M059J (cell line): ENCODE measurements at regions not wholly inside any gene's neighbourhood (a gene's known extent, or its start where the extent isn't known, plus 50 kb on each side); places are given as distances from the start of the nearest gene placed in this dataset.

ENCODE experiments used
- DNase-seq: peaks from one replicate; pipeline ENCODE4 v3.0.0-alpha.2; 2012; ENCODE audit warnings: low read depth

DNA sequence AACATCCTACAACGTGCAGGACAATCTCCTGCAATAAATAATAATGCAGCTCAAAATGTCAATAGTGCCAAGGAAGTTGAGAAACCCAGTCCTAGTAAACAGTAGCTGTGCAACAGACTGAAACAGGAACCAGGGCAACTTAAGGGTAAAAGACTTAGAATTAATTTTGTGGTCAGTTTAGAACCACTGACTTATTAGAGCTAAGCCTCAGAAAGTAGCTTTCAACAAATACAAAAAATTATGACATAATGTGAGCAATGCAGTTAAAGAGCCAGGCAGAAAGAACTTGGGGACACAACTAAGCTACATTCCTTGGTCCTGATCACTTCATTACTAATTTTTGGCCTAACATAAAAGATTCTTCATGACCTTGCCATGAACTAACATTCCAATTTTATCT is 195.4 kb downstream of the MACC1 start:
- DNase-seq: peak; percentile 74

DNA sequence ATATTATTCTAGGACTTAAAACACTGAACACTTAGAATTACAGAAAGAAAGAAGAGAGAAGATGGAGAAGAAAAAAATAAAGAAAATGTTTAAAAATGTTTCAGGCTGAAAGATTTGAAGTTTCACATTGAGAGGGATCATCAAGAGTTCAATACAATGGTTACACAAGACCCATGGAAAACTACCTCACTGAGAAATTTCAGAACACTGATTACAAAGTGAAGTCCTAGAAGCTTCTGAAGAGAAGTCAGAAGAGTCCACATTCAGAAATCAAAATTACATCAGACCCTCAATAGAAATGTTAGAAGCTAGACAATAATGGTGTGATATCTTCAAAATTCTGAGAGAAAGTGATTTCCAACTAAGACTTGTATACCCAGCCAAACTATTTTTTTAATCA is 196.1 kb downstream of the MACC1 start:
- no peak for DNase-seq

DNA sequence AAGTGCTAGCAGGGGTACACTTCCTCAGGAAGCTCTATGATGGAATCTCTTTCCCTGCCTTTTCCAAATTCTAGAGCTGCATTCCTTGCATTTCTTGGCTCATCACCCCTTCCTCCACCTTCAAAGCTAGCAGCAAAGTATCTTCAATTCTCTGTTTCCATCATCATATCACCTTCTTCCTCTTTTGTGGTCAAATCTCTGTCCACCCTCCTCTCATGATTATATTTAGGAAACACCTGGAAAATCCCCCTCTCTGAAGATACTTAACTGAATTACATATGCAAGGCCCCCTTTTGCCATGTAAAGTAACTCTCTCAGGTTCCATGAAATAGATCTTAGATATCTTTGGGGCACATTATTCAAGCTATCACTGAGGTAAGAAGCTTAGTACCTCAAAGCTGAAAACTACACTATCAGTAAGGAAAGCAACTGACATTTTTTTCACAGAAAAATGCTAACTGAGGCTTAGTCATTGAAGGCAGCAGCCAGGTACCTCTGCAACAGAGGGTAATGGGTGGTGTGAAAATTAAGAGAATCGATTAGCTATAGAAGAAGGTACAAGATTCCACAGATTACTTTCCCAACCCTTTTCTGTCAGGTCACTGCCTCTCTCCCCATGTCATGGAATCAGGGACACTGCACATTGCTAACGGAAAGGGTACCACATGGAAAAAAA is 197.3 kb downstream of the MACC1 start:
- DNase-seq: no peak

DNA sequence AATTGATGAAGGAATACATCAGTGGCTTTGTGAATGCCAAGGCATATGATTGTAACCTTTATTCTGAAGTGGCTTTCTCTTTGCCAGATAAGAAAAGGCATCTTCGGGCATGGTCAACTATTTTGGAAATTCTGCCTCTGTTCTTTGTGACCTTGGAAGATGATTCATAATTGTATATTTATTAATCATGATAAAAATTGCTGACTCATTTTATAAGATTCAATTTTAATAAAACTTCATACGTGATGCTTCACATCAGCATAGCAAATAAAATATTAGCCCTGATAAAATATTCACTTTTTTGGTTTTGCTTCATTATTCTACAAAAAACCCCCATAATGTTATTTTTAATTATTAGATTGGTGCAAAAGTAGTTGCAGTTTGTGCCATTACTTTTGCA is 200.5 kb downstream of the MACC1 start:
- DNase-seq: no peak

DNA sequence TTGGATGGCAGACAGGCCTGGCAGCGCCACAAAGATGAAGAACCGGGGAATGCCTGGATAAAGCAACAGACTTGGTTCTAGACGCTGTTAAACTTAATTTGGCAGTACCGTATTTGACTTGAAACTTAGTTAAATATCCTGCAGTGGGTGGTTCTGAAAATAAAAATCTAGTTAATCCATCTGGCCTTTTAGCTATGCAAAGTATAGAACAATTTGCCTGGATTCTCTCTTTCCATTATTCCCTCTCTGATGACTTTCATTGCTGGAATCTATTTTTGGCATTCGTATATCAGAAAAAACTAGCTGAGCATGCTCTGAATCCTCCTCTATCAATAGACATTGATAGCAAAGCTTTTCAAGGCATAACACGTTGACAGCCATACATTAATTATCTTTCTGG is 203.6 kb downstream of the MACC1 start:
- DNase-seq: no peak

DNA sequence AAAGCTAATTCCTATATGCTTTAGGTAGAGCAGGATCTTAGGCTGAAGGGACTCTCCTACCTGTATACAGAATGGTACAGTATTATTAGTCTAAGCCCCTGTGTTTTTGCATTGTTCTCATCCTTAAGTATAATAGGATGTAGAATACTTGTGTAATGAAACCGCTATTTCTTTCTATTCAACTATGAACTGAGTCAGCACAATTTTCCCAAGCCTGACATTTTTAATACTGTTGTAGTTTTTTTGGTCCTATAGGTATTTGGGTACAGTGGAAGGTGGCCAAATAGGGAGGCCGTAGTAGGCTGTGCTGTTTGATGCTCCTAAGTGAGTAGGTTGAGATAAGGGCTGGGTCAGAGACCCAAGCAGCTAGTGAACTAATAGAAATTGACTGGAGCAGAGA is 205.1 kb downstream of the MACC1 start:
- DNase-seq: no peak

DNA sequence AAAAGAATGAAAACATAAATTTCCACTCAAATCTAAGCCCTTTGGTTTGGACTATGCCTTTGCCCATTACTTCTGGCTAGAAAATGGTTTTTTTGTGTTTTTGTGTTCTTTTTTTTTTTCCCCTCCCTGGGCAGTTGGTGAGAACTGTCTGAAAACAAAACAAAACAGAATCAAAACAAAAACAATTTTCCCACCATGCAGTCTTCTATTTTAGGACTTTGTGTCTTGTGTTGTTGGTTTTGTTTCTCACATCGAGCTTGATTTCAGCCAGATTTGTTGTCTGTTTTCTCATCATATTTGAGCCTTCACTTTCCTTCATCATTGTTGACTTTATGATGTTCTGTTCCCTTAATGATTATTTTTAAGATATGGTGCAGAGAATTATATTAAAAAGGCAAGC is 206.3 kb downstream of the MACC1 start:
- DNase-seq: no peak

DNA sequence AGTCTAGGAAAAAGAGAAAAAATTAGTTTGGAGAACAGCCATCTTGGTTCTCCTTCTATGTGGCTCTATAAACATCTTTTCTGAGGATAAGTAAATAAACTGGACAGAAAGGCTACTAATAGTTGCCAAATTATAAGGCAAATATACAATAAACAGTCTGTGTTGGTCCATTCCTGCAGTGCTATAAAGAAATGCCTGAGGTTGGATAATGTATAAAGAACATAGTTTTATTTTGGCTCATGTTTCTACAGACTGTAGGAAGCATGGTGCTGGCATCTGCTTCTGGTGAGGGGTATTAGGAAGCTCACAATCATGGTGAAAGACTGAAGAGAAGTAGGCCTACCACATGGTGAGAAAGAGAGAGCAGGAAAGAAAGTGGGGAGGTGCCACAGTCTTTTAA is 209.7 kb downstream of the MACC1 start:
- no peak for DNase-seq

DNA sequence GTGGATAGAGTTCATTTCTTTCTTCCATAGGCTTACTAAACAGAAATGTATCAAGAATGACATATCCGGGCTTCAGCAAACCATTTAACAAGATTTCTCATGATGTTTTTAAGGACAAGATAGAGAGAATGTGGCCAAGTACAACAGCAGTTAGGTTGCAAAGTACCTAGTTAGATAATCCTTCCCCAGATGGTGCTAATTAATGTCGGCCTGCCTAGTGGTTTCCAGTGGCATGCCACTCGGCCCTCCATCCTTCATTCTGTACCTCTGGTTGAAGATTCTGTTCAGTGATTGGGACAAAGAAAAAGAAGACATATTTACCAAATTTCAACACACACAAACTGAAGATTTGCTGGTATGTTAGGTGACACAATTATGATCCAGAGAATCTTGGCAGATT is 212.1 kb downstream of the MACC1 start:
- DNase-seq: no peak

DNA sequence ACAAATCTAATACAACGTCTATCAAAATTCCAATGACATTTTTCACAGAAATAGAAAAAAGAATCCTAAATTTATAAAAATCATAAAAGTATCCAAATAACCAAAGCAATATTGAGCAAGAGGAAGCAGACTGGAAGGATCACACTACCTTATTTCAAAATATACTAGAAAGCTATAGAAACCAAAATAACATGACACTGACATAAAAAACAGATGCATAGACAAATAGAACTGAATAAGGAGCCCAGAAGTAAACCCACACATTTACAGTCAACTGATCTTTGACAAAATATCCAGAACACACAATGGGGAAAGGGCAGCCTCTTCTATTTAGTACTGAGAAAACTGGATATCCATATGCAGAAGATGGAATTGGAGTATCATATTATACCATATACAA is 217.5 kb downstream of the MACC1 start:
- DNase-seq: no peak

DNA sequence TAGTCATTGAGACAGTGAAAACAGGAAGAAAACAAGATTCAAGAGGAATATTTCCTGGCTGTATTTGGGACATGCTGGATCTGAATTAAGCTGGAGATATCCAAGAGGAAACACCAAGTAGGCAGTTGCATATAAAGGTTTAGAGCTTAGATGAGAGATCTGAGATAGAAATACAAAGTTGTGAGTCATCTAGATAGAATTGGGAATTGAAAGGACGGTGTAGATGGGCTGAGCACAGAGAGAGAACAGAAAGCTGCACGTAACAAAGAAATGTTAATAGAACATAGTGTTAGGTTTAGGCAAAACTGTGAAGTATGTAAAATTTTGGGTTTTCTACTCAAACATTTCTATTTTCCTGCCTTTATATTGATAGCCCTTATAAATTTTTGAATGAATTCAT is 218.5 kb upstream of the TMEM196 start:
- DNase-seq: peak; percentile 35

DNA sequence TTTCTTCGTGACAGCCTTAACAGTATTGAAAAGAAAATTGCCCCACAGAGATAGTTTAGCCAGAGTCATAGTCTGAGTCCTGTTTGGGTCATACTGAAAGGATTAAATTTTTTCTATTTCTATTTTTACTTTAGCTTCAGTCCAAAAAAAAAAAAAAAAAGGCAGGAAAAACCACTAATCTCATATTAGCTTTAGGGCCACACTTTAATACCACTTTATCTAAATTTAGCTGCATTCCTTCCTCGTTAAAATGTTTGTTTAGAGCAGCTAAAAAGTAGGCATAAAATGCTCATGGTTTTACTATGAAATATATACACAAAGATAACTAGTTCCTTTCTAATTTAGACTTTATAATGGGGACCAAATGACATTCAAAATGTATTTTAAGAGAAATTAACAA is 216.5 kb upstream of the TMEM196 start:
- DNase-seq: peak; percentile 32

DNA sequence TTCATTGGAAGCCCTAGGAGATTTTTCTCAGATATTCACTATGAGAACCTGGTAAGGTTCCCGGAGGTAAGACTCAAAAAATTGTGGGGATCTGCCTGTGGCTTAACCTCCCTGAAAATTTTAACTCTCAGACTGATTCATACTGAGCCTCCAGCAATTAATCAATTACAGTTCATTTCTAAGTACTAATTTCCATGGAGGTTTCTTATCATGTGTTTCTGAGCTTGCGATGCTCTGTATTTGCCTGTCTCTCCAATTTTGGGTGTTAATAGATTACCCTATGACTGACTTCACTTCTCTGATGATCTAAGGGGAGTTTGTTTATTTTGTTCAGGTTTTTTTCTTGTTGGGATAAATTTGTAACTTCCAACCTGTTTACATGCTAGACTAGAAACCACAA is 215.4 kb upstream of the TMEM196 start:
- no peak for DNase-seq

DNA sequence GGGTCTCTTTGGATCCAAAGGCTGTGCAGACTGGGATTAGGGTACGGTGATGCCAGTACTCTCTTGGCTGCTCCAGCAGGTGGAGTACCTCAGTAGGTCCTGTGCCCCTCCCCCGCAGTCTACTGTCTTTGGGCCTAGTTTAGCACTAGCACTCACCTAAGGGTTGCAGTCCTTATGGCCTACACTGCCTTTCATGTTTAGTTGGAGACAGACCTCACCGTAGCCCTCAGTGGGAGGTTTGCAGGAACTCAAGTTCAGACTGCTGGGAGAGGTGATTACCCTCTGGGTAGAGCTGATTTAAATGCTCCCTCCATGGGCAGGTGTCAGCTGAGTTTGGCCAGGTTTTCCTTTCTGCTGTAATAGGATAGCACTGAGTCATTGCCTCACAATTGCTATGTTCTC is 210.8 kb upstream of the TMEM196 start:
- peak; percentile 36 for DNase-seq

DNA sequence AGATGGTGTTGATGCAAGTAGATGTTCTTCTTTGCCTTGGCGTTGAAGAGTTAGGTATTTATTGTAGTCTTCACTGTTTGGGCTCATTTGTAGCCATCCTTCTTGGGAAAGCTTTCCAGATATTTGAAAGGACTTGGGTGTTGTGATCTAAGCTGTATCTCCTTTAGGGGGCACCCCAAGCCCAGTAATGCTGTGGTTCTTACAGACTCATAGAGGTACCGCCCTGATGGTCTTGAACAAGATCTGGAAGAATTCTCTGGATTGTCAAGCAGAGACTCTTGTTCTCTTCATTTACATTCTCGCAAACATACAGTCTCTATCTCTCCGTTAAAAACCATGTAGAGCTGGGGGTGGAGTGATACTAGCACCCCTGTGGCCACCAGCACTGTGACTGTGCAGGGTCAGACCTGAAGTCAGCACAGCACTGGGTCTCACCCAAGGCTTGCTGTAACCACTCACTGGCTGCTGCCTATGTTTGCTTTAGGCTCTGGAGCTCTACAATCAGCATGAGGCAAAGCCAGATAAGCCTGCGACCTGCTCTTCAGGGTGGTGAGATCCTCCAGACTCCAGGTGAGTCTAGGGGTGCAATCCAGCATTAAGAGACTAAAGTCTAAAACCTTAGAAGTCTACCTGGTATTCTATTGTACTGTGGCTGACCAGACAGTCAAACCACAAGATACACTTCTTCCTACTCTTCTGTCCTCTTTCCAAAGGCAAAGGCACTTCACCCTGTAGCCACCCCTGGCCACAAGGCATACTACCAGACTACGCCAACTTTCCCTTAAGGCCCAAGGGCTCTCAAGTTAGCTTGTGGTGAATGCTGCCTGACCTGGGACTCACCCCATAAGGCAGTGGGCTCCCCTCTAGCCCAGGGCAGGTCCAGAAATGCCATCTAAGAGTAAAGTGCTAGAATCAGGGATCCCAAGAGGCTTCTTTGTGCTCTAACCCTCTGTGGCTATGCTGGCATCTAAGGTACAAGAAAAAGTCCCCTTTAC is 209.7 kb upstream of the TMEM196 start:
- peak; percentile 85 for DNase-seq

DNA sequence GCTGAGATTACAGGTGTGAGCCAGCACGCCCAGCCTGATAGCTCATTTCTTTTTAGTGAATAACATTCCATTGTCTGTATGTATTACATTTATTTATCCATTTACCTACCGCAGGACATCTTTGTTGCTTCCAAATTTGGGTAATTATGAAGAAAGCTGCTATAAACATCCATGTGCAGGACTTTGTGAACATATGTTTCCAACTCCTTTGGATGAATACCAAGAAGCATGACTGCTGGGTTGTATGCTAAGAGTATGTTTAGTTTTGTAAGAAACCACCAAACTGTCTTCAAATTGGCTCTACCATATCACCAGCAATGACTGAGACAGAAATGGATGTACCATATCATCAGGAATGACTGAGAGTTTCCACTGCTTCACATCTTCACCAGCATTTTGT is 200.2 kb upstream of the TMEM196 start:
- DNase-seq: no peak

DNA sequence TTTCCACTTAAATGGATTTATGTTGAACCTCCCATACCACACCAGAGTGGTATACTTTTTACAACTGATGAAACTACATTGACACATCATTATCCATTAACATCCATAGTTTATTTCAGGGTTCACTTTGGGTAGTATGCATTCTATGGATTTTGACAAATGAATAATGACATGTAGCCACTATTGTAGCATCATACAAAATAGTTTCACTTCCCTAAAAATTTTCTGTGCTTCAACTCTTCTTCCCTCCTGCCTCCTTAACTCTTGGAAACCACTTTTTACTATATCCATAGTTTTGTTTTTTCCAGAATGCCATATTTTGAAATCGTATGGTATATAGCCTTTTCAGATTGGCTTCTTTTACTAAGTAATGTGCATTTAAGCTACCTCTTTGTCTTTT is 199.5 kb upstream of the TMEM196 start:
- DNase-seq: no peak

DNA sequence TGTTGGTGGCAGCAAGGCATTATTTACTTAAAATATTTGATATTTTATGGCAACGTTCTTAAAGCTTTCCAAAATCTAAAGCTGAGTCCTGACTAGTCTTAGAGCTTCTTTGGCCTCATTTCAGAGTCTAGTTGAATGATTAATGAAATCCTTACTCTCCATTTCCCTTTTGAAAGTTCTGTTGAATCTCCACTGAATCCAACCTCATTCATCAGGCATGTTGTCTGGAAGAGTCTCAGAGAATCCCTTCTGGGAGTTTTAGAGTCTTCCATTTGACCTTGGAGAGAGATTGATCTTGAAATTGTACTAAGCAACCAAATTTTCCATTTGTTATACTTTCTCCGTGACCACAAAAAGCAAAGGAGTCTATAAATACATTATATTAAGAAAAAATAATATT is 198.5 kb upstream of the TMEM196 start:
- no peak for DNase-seq

DNA sequence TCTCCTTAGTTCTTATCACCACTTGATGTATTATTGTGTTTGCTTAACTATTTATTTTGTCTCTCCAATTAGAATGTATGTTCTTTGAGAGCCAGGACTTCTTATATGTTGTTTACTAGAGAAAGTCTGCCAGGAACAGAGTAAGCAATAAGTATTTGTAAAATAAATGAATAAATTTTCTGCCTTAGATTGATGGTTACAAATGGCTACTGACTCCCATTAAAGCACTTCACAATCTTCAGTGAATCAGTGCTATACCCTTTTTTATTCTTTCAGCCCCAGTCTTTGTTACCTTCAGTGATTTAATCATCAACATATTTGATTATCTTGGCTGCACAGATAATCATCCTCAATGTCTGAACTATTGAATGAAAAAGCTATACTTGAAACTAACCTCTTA is 197.1 kb upstream of the TMEM196 start:
- no peak for DNase-seq

DNA sequence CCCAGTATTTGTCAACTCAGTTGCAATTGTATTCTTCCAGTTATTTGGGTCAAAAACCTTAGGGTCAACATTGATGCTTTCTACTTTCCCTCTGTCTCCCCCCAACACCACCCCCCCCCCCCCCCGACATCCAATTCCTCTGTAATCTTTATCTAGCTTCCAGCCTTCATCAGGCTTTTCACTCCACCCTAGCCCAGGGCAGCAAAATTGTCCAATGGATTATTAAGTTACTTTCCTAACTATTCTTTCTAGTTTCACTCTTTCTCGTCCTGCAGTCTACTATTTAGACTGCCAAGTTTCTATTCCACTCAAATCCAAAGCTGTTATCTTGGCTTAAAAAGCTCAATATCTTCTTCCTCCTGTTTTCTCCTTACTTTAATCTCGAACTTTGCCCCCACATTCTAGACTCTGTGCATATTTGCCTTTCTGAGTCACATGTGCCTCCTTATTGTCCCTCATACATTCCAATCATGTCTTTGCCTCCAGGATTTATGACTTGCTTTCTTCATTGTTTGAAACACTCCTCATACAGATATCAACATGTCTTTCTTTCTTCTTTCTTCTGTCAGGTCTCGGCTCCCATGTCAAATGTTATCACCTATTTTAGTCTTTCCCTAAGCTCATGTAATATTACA is 196.6 kb upstream of the TMEM196 start:
- peak; percentile 73 for DNase-seq

DNA sequence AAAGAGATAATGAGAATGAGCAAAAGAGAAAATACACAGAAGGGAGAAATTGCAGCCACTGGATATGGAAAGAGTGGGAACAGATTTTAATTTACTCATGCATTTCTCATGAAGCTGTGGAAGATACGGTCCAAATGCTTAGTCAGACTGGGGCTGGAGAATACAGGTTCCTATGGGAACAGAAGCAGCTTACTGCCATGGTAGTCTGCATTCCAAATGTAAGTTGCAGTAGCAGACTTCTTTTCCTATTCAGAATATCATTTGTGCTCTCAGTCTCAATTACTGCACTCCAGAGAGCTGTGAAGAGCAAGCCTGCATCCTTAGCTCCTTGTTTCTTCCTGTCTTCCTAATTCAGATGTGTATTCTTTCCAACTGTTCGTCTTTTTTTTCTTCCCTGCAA is 190.8 kb upstream of the TMEM196 start:
- DNase-seq: peak; percentile 68

DNA sequence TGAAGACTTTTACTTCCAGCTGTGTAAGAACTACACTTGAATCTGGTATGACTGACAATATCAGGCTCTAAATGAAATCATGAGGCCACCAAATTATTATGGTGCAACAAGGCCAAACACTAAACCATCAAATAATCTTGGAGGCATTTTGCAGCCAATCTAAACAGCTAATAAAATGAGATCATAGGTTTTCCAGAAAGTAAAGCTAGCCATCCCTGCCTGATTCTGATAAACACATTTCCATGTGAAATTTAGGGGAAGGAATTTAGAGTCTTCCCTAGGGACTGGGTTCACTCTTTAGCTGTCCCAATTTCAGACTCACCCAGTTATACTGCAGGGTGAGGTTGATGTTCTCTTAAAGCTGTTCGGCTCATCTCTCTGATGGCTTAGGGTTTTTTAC is 190.3 kb upstream of the TMEM196 start:
- DNase-seq: peak; percentile 22
